ENCODE measurements at regions not wholly inside any gene's neighbourhood (a gene's known extent, or its start where the extent isn't known, plus 50 kb on each side); places are given as distances from the start of the nearest gene placed in this dataset.

- no peaks in the 10 kb centered on the region for H3K9me3 ChIP-seq (ENCODE audit: control insufficient read depth, insufficient read depth, low read depth, low read length)
- TF ChIP-seq MZF1 (tag by site-specific recombination; IDR thresholded peaks at IDR 0.05; ENCODE audit: borderline replicate concordance), result peak; percentile 9; the same call in 1 of the 2 replicates
- TF ChIP-seq ZNF580 (tag by site-specific recombination; IDR thresholded peaks at IDR 0.05), result no peak
- TF ChIP-seq PRDM10 (tag by site-specific recombination; IDR thresholded peaks at IDR 0.05), result peak; percentile 66
- no peak for TF ChIP-seq ZNF549 (tag by site-specific recombination; IDR thresholded peaks at IDR 0.05)
- TF ChIP-seq TRIM28 (IDR thresholded peaks at IDR 0.05; ENCODE audit: borderline replicate concordance, low read length), result 0 out of 2 replicates have a peak, but pooled peaks have one; percentile 23
- peak; percentile 12 for TF ChIP-seq ZBTB26 (tag by site-specific recombination; optimal IDR thresholded peaks at IDR 0.05)
- H3K4me1 ChIP-seq (ENCODE audit: control insufficient read depth, insufficient read depth, low read length), result peaks cover 9% of the 10 kb centered on the region; the same call in 1 of the 2 replicates
- POLR2A ChIA-PET, result no interaction called here
- peak overlapping the region; percentile 70 for H3K27ac ChIP-seq (ENCODE audit: extremely low read depth, low read depth, low read length)
- no peaks in the 10 kb centered on the region for H3K36me3 ChIP-seq (ENCODE audit: control insufficient read depth in 2 of 2, insufficient read depth in 1 of 2, low read length in 2 of 2)
- H3K4me3 ChIP-seq (ENCODE audit: low read depth, low read length), result no peak overlapping the region; the same call in 1 of the 2 replicates
- CTCF ChIA-PET, result interaction anchor here (0.6 to 0.7 kb wide), 4 partner anchors 40 to 679 kb away, joined by 3 to 5 read pairs (median 3); no protein-coding TSS in a partner anchor
Observed at GRCh38 chr9:108787690-108788048, 68.1 kb downstream of the ACTL7B start.

- no peaks in the 10 kb centered on the region for H3K9me3 ChIP-seq (ENCODE audit: control insufficient read depth, insufficient read depth, low read depth, low read length)
- no peaks in the 10 kb centered on the region for H3K36me3 ChIP-seq (ENCODE audit: control insufficient read depth in 2 of 2, insufficient read depth in 1 of 2, low read length in 2 of 2)
- CTCF ChIA-PET, result interaction anchor here (0.6 to 2.4 kb wide), 3 partner anchors 10 to 679 kb away, joined by 3 to 10 read pairs (median 5); no protein-coding TSS in a partner anchor
- H3K4me3 ChIP-seq (ENCODE audit: low read depth, low read length), result no peak overlapping the region; the same call in 1 of the 2 replicates
- POLR2A ChIA-PET, result interaction anchor here (0.7 kb wide), 1 partner anchor 12 kb away, joined by 3 read pairs; no protein-coding TSS in a partner anchor
- H3K4me1 ChIP-seq (ENCODE audit: control insufficient read depth, insufficient read depth, low read length), result peaks cover 9% of the 10 kb centered on the region; the same call in 1 of the 2 replicates
- H3K27ac ChIP-seq (ENCODE audit: extremely low read depth, low read depth, low read length), result peak overlapping the region; percentile 70
- TF ChIP-seq KLF9 (tag by site-specific recombination; IDR thresholded peaks at IDR 0.05; ENCODE audit: low read depth) (peak; percentile 86), KLF10 (tag by site-specific recombination; IDR thresholded peaks at IDR 0.05) (peak; percentile 52; the same call in 1 of the 2 replicates), PRDM10 (tag by site-specific recombination; IDR thresholded peaks at IDR 0.05) (peak; percentile 97), ZXDB (tag by site-specific recombination; IDR thresholded peaks at IDR 0.05) (peak; percentile 47; the same call in 1 of the 2 replicates), HIC1 (tag by site-specific recombination; IDR thresholded peaks at IDR 0.05) (peak; percentile 86; the same call in 1 of the 2 replicates), PATZ1 (tag by site-specific recombination; IDR thresholded peaks at IDR 0.05) (peak; percentile 59), ZNF513 (tag by site-specific recombination; IDR thresholded peaks at IDR 0.05) (0 out of 2 replicates have a peak, but pooled peaks have one; percentile 12), ZNF169 (tag by site-specific recombination; IDR thresholded peaks at IDR 0.05) (no peak), WT1 (tag by site-specific recombination; IDR thresholded peaks at IDR 0.05) (peak; percentile 97), ZNF548 (tag by site-specific recombination; IDR thresholded peaks at IDR 0.05) (peak; percentile 69), ZNF600 (tag by site-specific recombination; IDR thresholded peaks at IDR 0.05) (peak; percentile 94)
Observed at GRCh38 chr9:108786901-108787689, 68.7 kb downstream of the ACTL7B start.
